ENCODE measurements at regions not wholly inside any gene's neighbourhood (a gene's known extent, or its start where the extent isn't known, plus 50 kb on each side); places are given as distances from the start of the nearest gene placed in this dataset.

- TF ChIP-seq CTCF (conservative IDR thresholded peaks at IDR 0.05 in 1 of 2, IDR thresholded peaks at IDR 0.05 in 1 of 2; ENCODE audit: low read depth in 1 of 2, low read length in 2 of 2) (no peak), EZH2 (IDR thresholded peaks at IDR 0.05; ENCODE audit: low read length, missing control alignments) (no peak)
Observed at GRCh38 chr13:99057310-99057975, 79.6 kb upstream of the DOCK9 start.

Measured in fibroblast of lung (primary cell).